NCI-H526 treated with DMSO at 0.1 percent for 48 hours (cell line): ENCODE measurements at regions not wholly inside any gene's neighbourhood (a gene's known extent, or its start where the extent isn't known, plus 50 kb on each side); places are given as distances from the start of the nearest gene placed in this dataset.

Experiments
- DNase-seq: peaks from one replicate; lab custom pipeline; 2025; lab: John Stamatoyannopoulos, UW

- DNase-seq: no peak
These were observed 1385.0 kb downstream of the BRD1 start for GRCh38 chr22:48442663-48443062.

- DNase-seq: no peak
These were observed 1386.2 kb downstream of the BRD1 start for GRCh38 chr22:48441553-48441850.

- no peak for DNase-seq
These were observed 1386.8 kb downstream of the BRD1 start for GRCh38 chr22:48440673-48441552.

GRCh38 chr22:48440176-48440575 lies 1387.5 kb downstream of the BRD1 start:
- DNase-seq: no peak

GRCh38 chr22:48439560-48440135 lies 1388.0 kb downstream of the BRD1 start:
- no peak for DNase-seq

GRCh38 chr22:48438800-48439559 lies 1388.7 kb downstream of the BRD1 start:
- no peak for DNase-seq

- DNase-seq: no peak
These were observed 1389.6 kb downstream of the BRD1 start for GRCh38 chr22:48438096-48438495.

- DNase-seq: no peak
These were observed 1391.3 kb downstream of the BRD1 start for GRCh38 chr22:48436201-48436931.

GRCh38 chr22:48434868-48435250 lies 1392.8 kb downstream of the BRD1 start:
- DNase-seq: no peak

- DNase-seq: no peak
These were observed 1393.4 kb downstream of the BRD1 start for GRCh38 chr22:48434156-48434867.

GRCh38 chr22:48433647-48434046 lies 1394.0 kb downstream of the BRD1 start:
- DNase-seq: no peak

GRCh38 chr22:48432781-48433518 lies 1394.7 kb downstream of the BRD1 start:
- DNase-seq: no peak

GRCh38 chr22:48431536-48432315 lies 1395.9 kb downstream of the BRD1 start:
- DNase-seq: no peak

- DNase-seq: no peak
These were observed 1396.7 kb downstream of the BRD1 start for GRCh38 chr22:48431014-48431413.

- no peak for DNase-seq
These were observed 1398.1 kb downstream of the BRD1 start for GRCh38 chr22:48429446-48430020.

- DNase-seq: no peak
These were observed 1398.9 kb downstream of the BRD1 start for GRCh38 chr22:48428631-48429371.

GRCh38 chr22:48427731-48428211 lies 1399.9 kb downstream of the BRD1 start:
- no peak for DNase-seq

- no peak for DNase-seq
These were observed 1401.0 kb downstream of the BRD1 start for GRCh38 chr22:48426466-48427380.
